DND-41 (cell line): ENCODE measurements at regions not wholly inside any gene's neighbourhood (a gene's known extent, or its start where the extent isn't known, plus 50 kb on each side); places are given as distances from the start of the nearest gene placed in this dataset.

ENCODE experiments used
- ATAC-seq: fragments of 200-7000 bp; cut with Tn5 transposase; 3 replicates; pipeline ENCODE4 v1.9.1; 2021; ENCODE audit warnings: low read depth; ENCODE audit not compliant: insufficient read depth
- DNase-seq: peaks from one replicate; pipeline ENCODE4 v3.0.0-alpha.2; 2020
- H2AFZ ChIP-seq: 2 replicates; pipeline ENCODE4 v1.6.0; 2012; ENCODE audit warnings: low read depth, low read length
- H3K27ac ChIP-seq: 2 replicates; pipeline ENCODE4 v1.5.1; 2012; ENCODE audit warnings: low read length, inconsistent platforms
- H3K27me3 ChIP-seq: fragments of 200-600 bp; sonication (generic); 2 replicates; pipeline ENCODE4 v1.6.0; 2012; ENCODE audit warnings: low read length, mild to moderate bottlenecking, inconsistent platforms; ENCODE audit not compliant: insufficient read depth, poor library complexity
- H3K36me3 ChIP-seq: 2 replicates; pipeline ENCODE4 v1.5.1; 2012; ENCODE audit warnings: low read length, inconsistent platforms; ENCODE audit not compliant: insufficient read depth
- H3K4me1 ChIP-seq: 2 replicates; pipeline ENCODE4 v1.5.1; 2012; ENCODE audit warnings: mild to moderate bottlenecking, low read length; ENCODE audit not compliant: insufficient read depth
- H3K4me2 ChIP-seq: 2 replicates; pipeline ENCODE4 v1.6.0; 2012; ENCODE audit warnings: mild to moderate bottlenecking, moderate library complexity, low read length, inconsistent platforms; ENCODE audit not compliant: insufficient read depth
- H3K4me3 ChIP-seq, 2 experiments: fragments of 200-600 bp in 1 of 2; shearing (Covaris generic) in 1 of 2; 2 replicates each; pipeline ENCODE4 v1.5.1; 2012 to 2016; ENCODE audit warnings: inconsistent platforms in 2 of 2, low read length in 2 of 2, mild to moderate bottlenecking in 2 of 2, low read depth in 1 of 2, moderate library complexity in 1 of 2
- H3K79me2 ChIP-seq: 2 replicates; pipeline ENCODE4 v1.6.0; 2012; ENCODE audit warnings: low read length, inconsistent platforms; ENCODE audit not compliant: insufficient read depth
- H3K9ac ChIP-seq: 2 replicates; pipeline ENCODE4 v1.6.0; 2012; ENCODE audit warnings: low read depth, mild to moderate bottlenecking, inconsistent platforms, low read length, moderate library complexity
- H3K9me3 ChIP-seq: 2 replicates; pipeline ENCODE4 v1.5.1; 2012; ENCODE audit warnings: low read length, moderate library complexity, mild to moderate bottlenecking, inconsistent platforms; ENCODE audit not compliant: insufficient read depth, severe bottlenecking
- H4K20me1 ChIP-seq: 2 replicates; pipeline ENCODE4 v1.6.0; 2012; ENCODE audit warnings: low read length; ENCODE audit not compliant: insufficient read depth
- EZH2 ChIP-seq: IDR thresholded peaks from 3 replicates; pipeline ENCODE4 v1.6.1; 2012; ENCODE audit warnings: borderline replicate concordance, low read depth, mild to moderate bottlenecking, moderate library complexity, low read length, inconsistent platforms; ENCODE audit not compliant: severe bottlenecking
- TF ChIP-seq, protein P1 (sequence below): IDR thresholded peaks from 2 replicates; pipeline ENCODE4 v1.5.1; 2012; ENCODE audit warnings: borderline replicate concordance, low read length, moderate library complexity, mild to moderate bottlenecking; ENCODE audit not compliant: poor library complexity, severe bottlenecking; ENCODE audit errors: extremely low read depth

- DNase-seq (no peak), ATAC-seq (no peak)
- no peaks in the 10 kb centered on the region for H3K27me3 ChIP-seq
- H3K36me3 ChIP-seq: no peaks in the 10 kb centered on the region
- peaks cover 33% of the 10 kb centered on the region for H3K9me3 ChIP-seq
- H3K27ac ChIP-seq: no peak overlapping the region
- no peak overlapping the region for H2AFZ ChIP-seq
- no peak overlapping the region for H3K4me2 ChIP-seq
- no peaks in the 10 kb centered on the region for H3K79me2 ChIP-seq
- no peaks in the 10 kb centered on the region for H3K4me1 ChIP-seq
- TF ChIP-seq, protein P1, sequence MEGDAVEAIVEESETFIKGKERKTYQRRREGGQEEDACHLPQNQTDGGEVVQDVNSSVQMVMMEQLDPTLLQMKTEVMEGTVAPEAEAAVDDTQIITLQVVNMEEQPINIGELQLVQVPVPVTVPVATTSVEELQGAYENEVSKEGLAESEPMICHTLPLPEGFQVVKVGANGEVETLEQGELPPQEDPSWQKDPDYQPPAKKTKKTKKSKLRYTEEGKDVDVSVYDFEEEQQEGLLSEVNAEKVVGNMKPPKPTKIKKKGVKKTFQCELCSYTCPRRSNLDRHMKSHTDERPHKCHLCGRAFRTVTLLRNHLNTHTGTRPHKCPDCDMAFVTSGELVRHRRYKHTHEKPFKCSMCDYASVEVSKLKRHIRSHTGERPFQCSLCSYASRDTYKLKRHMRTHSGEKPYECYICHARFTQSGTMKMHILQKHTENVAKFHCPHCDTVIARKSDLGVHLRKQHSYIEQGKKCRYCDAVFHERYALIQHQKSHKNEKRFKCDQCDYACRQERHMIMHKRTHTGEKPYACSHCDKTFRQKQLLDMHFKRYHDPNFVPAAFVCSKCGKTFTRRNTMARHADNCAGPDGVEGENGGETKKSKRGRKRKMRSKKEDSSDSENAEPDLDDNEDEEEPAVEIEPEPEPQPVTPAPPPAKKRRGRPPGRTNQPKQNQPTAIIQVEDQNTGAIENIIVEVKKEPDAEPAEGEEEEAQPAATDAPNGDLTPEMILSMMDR: no peak
- TF ChIP-seq EZH2: no peak
- no peak overlapping the region for H3K9ac ChIP-seq
- H4K20me1 ChIP-seq: no peaks in the 10 kb centered on the region
- H3K4me3 ChIP-seq: no peak overlapping the region
These were observed 262.8 kb downstream of the ZEB2 start for GRCh38 chr2:144256996-144257707.

DNA sequence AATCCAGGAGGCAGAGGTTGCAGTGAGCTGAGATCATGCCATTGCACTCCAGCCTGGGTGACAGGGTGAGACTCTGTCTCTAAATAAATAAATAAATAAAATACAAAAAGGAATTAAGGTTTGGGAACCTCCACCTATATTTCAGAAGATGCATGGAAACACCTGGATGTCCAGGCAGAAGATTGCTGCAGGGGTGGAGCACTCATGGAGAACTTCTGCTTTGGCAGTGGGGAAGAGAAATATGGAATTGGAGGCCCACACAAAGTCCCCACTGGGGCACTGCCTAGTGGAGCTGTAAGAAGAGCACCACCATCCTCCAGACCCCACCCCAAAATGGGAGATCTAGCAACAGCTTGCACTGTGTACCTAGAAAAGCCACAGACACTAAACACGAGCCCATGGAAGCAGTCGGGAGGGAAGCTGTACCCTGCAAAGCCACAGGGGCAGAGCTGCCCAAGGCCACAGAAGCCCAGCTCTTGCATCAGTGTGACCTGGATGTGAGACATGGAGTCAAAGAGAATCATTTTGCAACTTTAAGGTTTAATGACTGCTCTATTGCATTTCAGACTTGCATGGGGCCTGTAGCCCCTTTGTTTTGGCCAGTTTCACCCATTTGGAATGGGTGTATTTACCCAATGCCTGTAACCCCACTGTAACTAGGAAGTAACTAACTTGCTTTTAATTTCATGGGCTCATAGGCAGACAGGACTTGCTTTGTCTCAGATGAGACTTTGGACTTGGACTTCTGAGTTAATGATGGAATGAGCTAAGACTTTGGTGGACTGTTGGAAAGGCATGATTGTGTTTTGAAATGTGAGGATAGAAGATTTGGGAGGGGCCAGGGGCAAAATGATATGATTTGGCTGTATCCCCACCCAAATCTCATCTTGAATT is 265.3 kb downstream of the ZEB2 start:
- H3K4me2 ChIP-seq: no peak overlapping the region
- ATAC-seq (no peak), DNase-seq (no peak)
- H3K4me1 ChIP-seq: no peaks in the 10 kb centered on the region
- no peak overlapping the region for H2AFZ ChIP-seq
- H3K4me3 ChIP-seq: no peak overlapping the region
- H3K9ac ChIP-seq: no peak overlapping the region
- peaks cover 33% of the 10 kb centered on the region for H3K9me3 ChIP-seq
- no peaks in the 10 kb centered on the region for H3K27me3 ChIP-seq
- TF ChIP-seq, protein P1: no peak
- TF ChIP-seq EZH2: no peak
- H3K36me3 ChIP-seq: no peaks in the 10 kb centered on the region
- H4K20me1 ChIP-seq: no peaks in the 10 kb centered on the region
- H3K79me2 ChIP-seq: no peaks in the 10 kb centered on the region
- no peak overlapping the region for H3K27ac ChIP-seq

DNA sequence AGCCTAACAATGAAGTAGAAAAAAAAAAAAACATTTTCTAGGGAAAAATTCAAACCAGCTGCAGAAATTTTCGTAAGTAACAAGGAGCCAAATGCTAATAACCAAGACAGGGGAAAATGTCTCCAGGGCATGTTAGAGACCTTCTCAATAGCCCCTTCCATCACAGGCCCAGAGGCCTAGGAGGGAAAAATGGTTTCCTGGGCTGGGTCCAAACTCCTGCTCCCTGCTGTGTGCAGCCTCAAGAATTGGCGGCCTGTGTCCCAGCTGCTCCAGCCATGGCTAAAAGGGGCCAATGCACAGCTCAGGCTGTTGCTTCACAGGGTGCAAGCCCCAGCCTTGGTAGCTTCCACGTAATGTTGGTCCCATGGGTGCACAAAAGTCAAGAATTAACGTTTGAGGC is 266.2 kb downstream of the ZEB2 start:
- Histone ChIP-seq H3K9ac (no peak overlapping the region), H3K9me3 (peaks cover 33% of the 10 kb centered on the region), H3K4me2 (no peak overlapping the region), H3K27me3 (no peaks in the 10 kb centered on the region), H3K36me3 (no peaks in the 10 kb centered on the region), H2AFZ (no peak overlapping the region), H3K4me1 (no peaks in the 10 kb centered on the region), H3K4me3 (no peak overlapping the region), H4K20me1 (no peaks in the 10 kb centered on the region), H3K79me2 (no peaks in the 10 kb centered on the region), H3K27ac (no peak overlapping the region)
- no peak for TF ChIP-seq EZH2
- ATAC-seq (no peak), DNase-seq (no peak)

GRCh38 chr2:144252694-144253093 is 267.2 kb downstream of the ZEB2 start:
- Histone ChIP-seq H3K79me2 (no peaks in the 10 kb centered on the region), H3K4me1 (no peaks in the 10 kb centered on the region), H3K27me3 (no peaks in the 10 kb centered on the region), H3K9ac (no peak overlapping the region), H2AFZ (no peak overlapping the region), H3K36me3 (no peaks in the 10 kb centered on the region), H3K4me3 (no peak overlapping the region), H3K9me3 (peaks cover 24% of the 10 kb centered on the region), H4K20me1 (no peaks in the 10 kb centered on the region), H3K4me2 (no peak overlapping the region), H3K27ac (no peak overlapping the region)
- ATAC-seq (no peak), DNase-seq (no peak)
- no peak for TF ChIP-seq EZH2
- TF ChIP-seq, protein P1: no peak
